ENCODE measurements at regions not wholly inside any gene's neighbourhood (a gene's known extent, or its start where the extent isn't known, plus 50 kb on each side); places are given as distances from the start of the nearest gene placed in this dataset.

GRCh38 chr13:112194167-112194530 lies 127.2 kb downstream of the SOX1 start:
- TF ChIP-seq CTCF (IDR thresholded peaks at IDR 0.05 in 4 of 5, conservative IDR thresholded peaks at IDR 0.05 in 1 of 5) (no peak), POLR2A (IDR thresholded peaks at IDR 0.05) (no peak)
